Parathyroid adenoma (tissue), 2 donors: ENCODE measurements at regions not wholly inside any gene's neighbourhood (a gene's known extent, or its start where the extent isn't known, plus 50 kb on each side); places are given as distances from the start of the nearest gene placed in this dataset.

Experiments
- H2AFZ ChIP-seq: fragments of 300-600 bp; sonication (generic); one replicate; pipeline ENCODE4 v1.7.0; 2017; ENCODE audit warnings: antibody characterized with exemption, mild to moderate bottlenecking
- H3K27ac ChIP-seq: fragments of 300-600 bp; sonication (generic); one replicate; pipeline ENCODE4 v1.7.0; 2017
- H3K27me3 ChIP-seq: fragments of 300-600 bp; sonication (generic); one replicate; pipeline ENCODE4 v1.7.0; 2017; ENCODE audit warnings: low read length; ENCODE audit not compliant: control insufficient read depth, insufficient read depth
- H3K36me3 ChIP-seq: fragments of 300-600 bp; sonication (generic); one replicate; pipeline ENCODE4 v1.7.0; 2017; ENCODE audit warnings: low read length; ENCODE audit not compliant: control insufficient read depth, insufficient read depth
- H3K4me1 ChIP-seq: fragments of 300-600 bp; sonication (generic); one replicate; pipeline ENCODE4 v1.7.0; 2017; ENCODE audit warnings: control low read depth
- H3K4me2 ChIP-seq: fragments of 300-600 bp; sonication (generic); one replicate; pipeline ENCODE4 v1.7.0; 2017; ENCODE audit warnings: low read length
- H3K4me3 ChIP-seq: fragments of 300-600 bp; sonication (generic); one replicate; pipeline ENCODE4 v1.7.0; 2017; ENCODE audit warnings: low read depth, low read length
- H3K79me2 ChIP-seq: fragments of 300-600 bp; sonication (generic); one replicate; pipeline ENCODE4 v1.7.0; 2017; ENCODE audit warnings: control low read depth
- H3K9ac ChIP-seq: fragments of 300-600 bp; sonication (generic); one replicate; pipeline ENCODE4 v1.7.0; 2017; ENCODE audit warnings: mild to moderate bottlenecking
- H3K9me3 ChIP-seq: fragments of 300-600 bp; sonication (generic); one replicate; pipeline ENCODE4 v1.7.0; 2017; ENCODE audit warnings: low read length; ENCODE audit not compliant: control insufficient read depth
- TF ChIP-seq, protein P1 (sequence below): fragments of 300-600 bp; sonication (generic); IDR thresholded peaks from one replicate; pipeline ENCODE4 v1.7.0; 2017; ENCODE audit warnings: antibody characterized with exemption, mild to moderate bottlenecking
- donor health status: primary hyperparathyroidism.

GRCh38 chrX:40471965-40472648 lies 108.7 kb upstream of the ATP6AP2 start:
- Histone ChIP-seq H3K4me1 (peaks cover 2% of the 10 kb centered on the region), H3K79me2 (no peaks in the 10 kb centered on the region), H3K27ac (no peak overlapping the region), H3K9me3 (no peaks in the 10 kb centered on the region), H3K4me3 (no peak overlapping the region), H3K36me3 (no peaks in the 10 kb centered on the region), H3K27me3 (no peaks in the 10 kb centered on the region), H3K4me2 (peak overlapping the region; percentile 17), H3K9ac (no peak overlapping the region), H2AFZ (peak overlapping the region; percentile 42)
- TF ChIP-seq, protein P1, sequence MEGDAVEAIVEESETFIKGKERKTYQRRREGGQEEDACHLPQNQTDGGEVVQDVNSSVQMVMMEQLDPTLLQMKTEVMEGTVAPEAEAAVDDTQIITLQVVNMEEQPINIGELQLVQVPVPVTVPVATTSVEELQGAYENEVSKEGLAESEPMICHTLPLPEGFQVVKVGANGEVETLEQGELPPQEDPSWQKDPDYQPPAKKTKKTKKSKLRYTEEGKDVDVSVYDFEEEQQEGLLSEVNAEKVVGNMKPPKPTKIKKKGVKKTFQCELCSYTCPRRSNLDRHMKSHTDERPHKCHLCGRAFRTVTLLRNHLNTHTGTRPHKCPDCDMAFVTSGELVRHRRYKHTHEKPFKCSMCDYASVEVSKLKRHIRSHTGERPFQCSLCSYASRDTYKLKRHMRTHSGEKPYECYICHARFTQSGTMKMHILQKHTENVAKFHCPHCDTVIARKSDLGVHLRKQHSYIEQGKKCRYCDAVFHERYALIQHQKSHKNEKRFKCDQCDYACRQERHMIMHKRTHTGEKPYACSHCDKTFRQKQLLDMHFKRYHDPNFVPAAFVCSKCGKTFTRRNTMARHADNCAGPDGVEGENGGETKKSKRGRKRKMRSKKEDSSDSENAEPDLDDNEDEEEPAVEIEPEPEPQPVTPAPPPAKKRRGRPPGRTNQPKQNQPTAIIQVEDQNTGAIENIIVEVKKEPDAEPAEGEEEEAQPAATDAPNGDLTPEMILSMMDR, result no peak

GRCh38 chrX:40470830-40471429 lies 109.8 kb upstream of the ATP6AP2 start:
- H3K4me2 ChIP-seq, result no peak overlapping the region
- no peak overlapping the region for H3K9ac ChIP-seq
- no peaks in the 10 kb centered on the region for H3K36me3 ChIP-seq
- H3K4me3 ChIP-seq, result no peak overlapping the region
- no peak overlapping the region for H2AFZ ChIP-seq
- H3K27me3 ChIP-seq, result no peaks in the 10 kb centered on the region
- peaks cover 2% of the 10 kb centered on the region for H3K4me1 ChIP-seq
- no peaks in the 10 kb centered on the region for H3K9me3 ChIP-seq
- H3K27ac ChIP-seq, result no peak overlapping the region
- TF ChIP-seq, protein P1, result no peak
- H3K79me2 ChIP-seq, result no peaks in the 10 kb centered on the region

GRCh38 chrX:40469316-40469715 lies 111.5 kb upstream of the ATP6AP2 start:
- Histone ChIP-seq H3K4me1 (peaks cover 2% of the 10 kb centered on the region), H3K36me3 (no peaks in the 10 kb centered on the region), H3K4me3 (no peak overlapping the region), H3K9ac (no peak overlapping the region), H3K27me3 (no peaks in the 10 kb centered on the region), H3K9me3 (no peaks in the 10 kb centered on the region), H3K79me2 (no peaks in the 10 kb centered on the region), H3K4me2 (no peak overlapping the region), H2AFZ (no peak overlapping the region), H3K27ac (no peak overlapping the region)
- TF ChIP-seq, protein P1, result no peak

GRCh38 chrX:40468033-40468846 lies 112.5 kb upstream of the ATP6AP2 start:
- no peak overlapping the region for H3K27ac ChIP-seq
- no peak overlapping the region for H3K4me2 ChIP-seq

More at GRCh38 chrX:40468033-40468846, 112.5 kb upstream of the ATP6AP2 start:
- Histone ChIP-seq H3K4me1 (peaks cover 2% of the 10 kb centered on the region), H3K4me3 (no peak overlapping the region), H3K27me3 (no peaks in the 10 kb centered on the region), H3K9me3 (no peaks in the 10 kb centered on the region), H3K79me2 (no peaks in the 10 kb centered on the region), H2AFZ (peak overlapping the region; percentile 46), H3K9ac (no peak overlapping the region), H3K36me3 (no peaks in the 10 kb centered on the region)
- TF ChIP-seq, protein P1, result peak; percentile 31
